ENCODE measurements at regions not wholly inside any gene's neighbourhood (a gene's known extent, or its start where the extent isn't known, plus 50 kb on each side); places are given as distances from the start of the nearest gene placed in this dataset.

DNA sequence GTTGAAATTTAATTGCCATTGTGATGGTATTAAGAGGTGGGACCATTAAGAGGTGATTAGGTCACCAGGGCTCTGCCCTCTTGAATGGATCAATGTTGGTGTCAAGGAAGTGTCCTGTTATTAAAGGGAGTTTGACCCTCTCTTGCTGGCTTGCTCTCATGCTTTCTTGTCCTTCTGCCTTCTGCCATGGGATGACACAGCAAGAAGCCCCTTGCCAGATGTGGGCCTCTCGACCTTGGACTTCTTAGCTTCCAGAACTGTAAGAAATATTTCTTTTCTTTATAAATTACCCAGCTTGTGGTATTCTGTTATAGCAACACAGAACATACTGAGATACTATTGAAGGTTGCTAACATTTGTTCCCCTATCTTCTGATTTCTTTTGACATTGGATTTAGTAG is 157.0 kb downstream of the MDFIC start:
- Mint-ChIP-seq H3K27me3 (no peaks in the 10 kb centered on the region), H3K27ac (no peak overlapping the region), H3K4me1 (ENCODE audit: low read depth) (no peaks in the 10 kb centered on the region), H3K36me3 (ENCODE audit: insufficient read depth) (no peaks in the 10 kb centered on the region), H3K9me3 (ENCODE audit: low read depth) (peaks cover 2% of the 10 kb centered on the region), H3K4me3 (ENCODE audit: low read depth) (no peak overlapping the region)
- TF ChIP-seq CTCF (IDR thresholded peaks at IDR 0.05; ENCODE audit: unreplicated experiment) = no peak
- no peak for DNase-seq (ENCODE audit: low spot score, unreplicated experiment)

DNA sequence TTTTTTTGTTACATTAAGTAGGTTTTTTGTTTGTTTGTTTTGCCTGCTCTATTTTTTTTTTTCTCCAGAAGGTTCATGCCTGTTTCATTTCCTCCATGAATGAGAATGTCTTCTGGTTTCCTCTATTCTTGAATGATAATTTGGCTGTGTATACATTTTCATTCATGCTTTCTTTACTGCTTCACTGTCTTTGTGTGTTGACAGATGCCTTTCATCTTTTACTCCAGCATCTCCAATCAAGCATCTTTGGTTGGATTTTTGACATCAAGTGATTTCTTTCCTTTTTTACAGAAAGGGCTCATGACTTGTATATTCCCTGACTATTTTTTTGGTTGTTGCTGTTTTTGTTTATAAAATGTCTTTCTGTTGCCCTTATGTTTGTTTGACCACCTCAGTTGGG is 156.5 kb downstream of the MDFIC start:
- Mint-ChIP-seq H3K27me3 (no peaks in the 10 kb centered on the region), H3K9me3 (ENCODE audit: low read depth) (no peaks in the 10 kb centered on the region), H3K36me3 (ENCODE audit: insufficient read depth) (no peaks in the 10 kb centered on the region), H3K4me3 (ENCODE audit: low read depth) (no peak overlapping the region), H3K27ac (no peak overlapping the region), H3K4me1 (ENCODE audit: low read depth) (no peaks in the 10 kb centered on the region)
- no peak for TF ChIP-seq CTCF (IDR thresholded peaks at IDR 0.05; ENCODE audit: unreplicated experiment)
- no peak for DNase-seq (ENCODE audit: low spot score, unreplicated experiment)

DNA sequence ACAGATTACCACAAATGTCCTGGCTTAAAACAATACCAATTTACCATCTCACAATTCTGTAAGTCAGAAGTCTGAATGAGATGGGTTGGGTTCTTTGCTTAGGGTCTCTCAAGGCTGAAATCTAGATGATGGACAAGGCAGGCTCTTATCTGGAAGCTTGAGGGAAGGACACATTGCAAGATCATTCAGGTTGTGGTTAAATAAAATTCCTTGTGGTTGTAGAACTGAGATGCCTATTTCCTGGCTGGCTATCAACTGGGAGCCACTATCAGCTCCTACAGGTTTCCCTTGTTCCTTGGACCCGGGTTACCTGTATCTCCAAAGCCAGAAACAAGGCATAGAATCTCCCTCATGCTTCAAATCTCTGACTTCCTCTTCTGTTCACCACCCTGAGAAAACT is 148.4 kb downstream of the MDFIC start:
- Mint-ChIP-seq H3K36me3 (ENCODE audit: insufficient read depth) (no peaks in the 10 kb centered on the region), H3K27ac (no peak overlapping the region), H3K27me3 (no peaks in the 10 kb centered on the region), H3K9me3 (ENCODE audit: low read depth) (no peaks in the 10 kb centered on the region), H3K4me3 (ENCODE audit: low read depth) (no peak overlapping the region), H3K4me1 (ENCODE audit: low read depth) (no peaks in the 10 kb centered on the region)
- DNase-seq (ENCODE audit: low spot score, unreplicated experiment) = no peak
- no peak for TF ChIP-seq CTCF (IDR thresholded peaks at IDR 0.05; ENCODE audit: unreplicated experiment)
